ENCODE measurements at regions not wholly inside any gene's neighbourhood (a gene's known extent, or its start where the extent isn't known, plus 50 kb on each side); places are given as distances from the start of the nearest gene placed in this dataset.

GRCh38 chr7:115260381-115260780 is 338.5 kb downstream of the MDFIC start:
- in situ Hi-C loops (cut with MboI; ENCODE audit: low sequenced_read_pairs, unreplicated experiment): no loop called here
- no peak for TF ChIP-seq CTCF (IDR thresholded peaks at IDR 0.05; ENCODE audit: borderline replicate concordance, control extremely low read depth, extremely low read depth, insufficient read depth, missing control alignments)
- DNase-seq (ENCODE audit: low spot score): no peak

DNA sequence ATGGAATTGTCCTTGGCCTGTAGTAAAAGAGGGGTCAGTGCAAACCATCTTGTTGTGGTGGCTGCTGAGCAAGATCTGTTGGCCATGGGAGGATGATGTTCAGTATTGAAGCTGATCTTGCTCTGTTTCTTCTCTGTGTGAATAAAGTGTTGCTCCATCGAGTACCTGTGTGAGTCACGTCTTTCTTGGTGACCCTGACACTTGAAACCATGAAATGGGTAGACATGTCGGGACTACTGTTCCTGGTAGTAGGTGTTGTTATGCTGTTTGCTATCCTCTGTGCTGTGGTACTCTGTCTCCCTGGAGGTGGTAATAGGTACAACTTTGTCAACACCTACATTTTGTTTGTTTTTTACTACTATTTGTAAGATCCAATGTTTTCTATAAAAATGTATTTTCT is 330.6 kb downstream of the MDFIC start:
- TF ChIP-seq CTCF (IDR thresholded peaks at IDR 0.05; ENCODE audit: borderline replicate concordance, control extremely low read depth, extremely low read depth, insufficient read depth, missing control alignments): no peak
- no peak for DNase-seq (ENCODE audit: low spot score)
- in situ Hi-C loops (cut with MboI; ENCODE audit: low sequenced_read_pairs, unreplicated experiment): no loop called here

GRCh38 chr7:115249080-115249479 is 327.2 kb downstream of the MDFIC start:
- no peak for TF ChIP-seq CTCF (IDR thresholded peaks at IDR 0.05; ENCODE audit: borderline replicate concordance, control extremely low read depth, extremely low read depth, insufficient read depth, missing control alignments)
- in situ Hi-C loops (cut with MboI; ENCODE audit: low sequenced_read_pairs, unreplicated experiment): no loop called here
- DNase-seq (ENCODE audit: low spot score): no peak

- in situ Hi-C loops (cut with MboI; ENCODE audit: low sequenced_read_pairs, unreplicated experiment): no loop called here
- TF ChIP-seq CTCF (IDR thresholded peaks at IDR 0.05; ENCODE audit: borderline replicate concordance, control extremely low read depth, extremely low read depth, insufficient read depth, missing control alignments): no peak
- DNase-seq (ENCODE audit: low spot score): no peak
These were observed 319.3 kb downstream of the MDFIC start for GRCh38 chr7:115241151-115241550.

GRCh38 chr7:115240242-115240641 is 318.3 kb downstream of the MDFIC start:
- no peak for DNase-seq (ENCODE audit: low spot score)
- in situ Hi-C loops (cut with MboI; ENCODE audit: low sequenced_read_pairs, unreplicated experiment): no loop called here
- no peak for TF ChIP-seq CTCF (IDR thresholded peaks at IDR 0.05; ENCODE audit: borderline replicate concordance, control extremely low read depth, extremely low read depth, insufficient read depth, missing control alignments)

- TF ChIP-seq CTCF (IDR thresholded peaks at IDR 0.05; ENCODE audit: borderline replicate concordance, control extremely low read depth, extremely low read depth, insufficient read depth, missing control alignments): no peak
- in situ Hi-C loops (cut with MboI; ENCODE audit: low sequenced_read_pairs, unreplicated experiment): no loop called here
- no peak for DNase-seq (ENCODE audit: low spot score)
These were observed 313.2 kb downstream of the MDFIC start for GRCh38 chr7:115235075-115235474.

GRCh38 chr7:115233809-115234208 is 311.9 kb downstream of the MDFIC start:
- in situ Hi-C loops (cut with MboI; ENCODE audit: low sequenced_read_pairs, unreplicated experiment): no loop called here
- DNase-seq (ENCODE audit: low spot score): no peak
- TF ChIP-seq CTCF (IDR thresholded peaks at IDR 0.05; ENCODE audit: borderline replicate concordance, control extremely low read depth, extremely low read depth, insufficient read depth, missing control alignments): no peak

Data from GM13976 (cell line).